Spleen (tissue), 7 donors: ENCODE measurements at regions not wholly inside any gene's neighbourhood (a gene's known extent, or its start where the extent isn't known, plus 50 kb on each side); places are given as distances from the start of the nearest gene placed in this dataset.

ENCODE experiments used
- POLR2AphosphoS5 ChIP-seq, 3 donors: sonication (generic); formaldehyde crosslinking; IDR thresholded peaks; one replicate each; pipeline ENCODE4 v1.5.1; 2017; ENCODE audit warnings: antibody characterized with exemption in 3 of 3
- TF ChIP-seq, protein P1 (sequence below), 11 experiments: fragments of 200-600 bp in 7 of 11; fragments of 450-650 bp in 4 of 11; sonication (generic) in 4 of 11; IDR thresholded peaks in 8 of 11; conservative IDR thresholded peaks in 3 of 11; 1 replicate in 7 of 11; 2 replicates in 4 of 11; pipeline versions ENCODE4 v1.4.0 to v1.8.0; 2016 to 2021; ENCODE audit warnings: antibody characterized with exemption in 11 of 11, inconsistent platforms in 4 of 11, mild to moderate bottlenecking in 1 of 11
- donor health status: DM: no; HTN: no; CAD: no; lungs with moderate emphysema.
- donor health status: DM: no; HTN: no; CAD: no.
- donor health status: DM: no; HTN: no; CAD: no.

DNA sequence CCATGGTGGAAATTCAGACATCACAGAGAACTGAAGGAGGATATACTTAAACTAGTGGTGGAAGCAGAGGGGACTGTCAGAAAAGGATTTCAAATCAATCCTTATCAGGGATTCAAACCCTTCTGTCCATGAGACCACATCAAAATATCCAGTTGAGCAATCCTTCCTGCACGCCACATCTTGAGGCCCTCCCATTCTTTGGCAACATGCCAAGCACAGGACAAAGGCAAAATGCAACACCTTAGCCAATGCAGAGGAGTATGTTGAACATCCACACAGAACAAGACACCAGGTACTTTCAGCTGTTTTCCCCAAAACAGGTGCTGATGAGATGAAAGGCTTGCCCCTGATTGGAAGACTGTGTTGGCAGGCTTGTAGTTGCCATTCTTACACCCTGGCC is 81.8 kb upstream of the PLXNA2 start:
- TF ChIP-seq, protein P1, sequence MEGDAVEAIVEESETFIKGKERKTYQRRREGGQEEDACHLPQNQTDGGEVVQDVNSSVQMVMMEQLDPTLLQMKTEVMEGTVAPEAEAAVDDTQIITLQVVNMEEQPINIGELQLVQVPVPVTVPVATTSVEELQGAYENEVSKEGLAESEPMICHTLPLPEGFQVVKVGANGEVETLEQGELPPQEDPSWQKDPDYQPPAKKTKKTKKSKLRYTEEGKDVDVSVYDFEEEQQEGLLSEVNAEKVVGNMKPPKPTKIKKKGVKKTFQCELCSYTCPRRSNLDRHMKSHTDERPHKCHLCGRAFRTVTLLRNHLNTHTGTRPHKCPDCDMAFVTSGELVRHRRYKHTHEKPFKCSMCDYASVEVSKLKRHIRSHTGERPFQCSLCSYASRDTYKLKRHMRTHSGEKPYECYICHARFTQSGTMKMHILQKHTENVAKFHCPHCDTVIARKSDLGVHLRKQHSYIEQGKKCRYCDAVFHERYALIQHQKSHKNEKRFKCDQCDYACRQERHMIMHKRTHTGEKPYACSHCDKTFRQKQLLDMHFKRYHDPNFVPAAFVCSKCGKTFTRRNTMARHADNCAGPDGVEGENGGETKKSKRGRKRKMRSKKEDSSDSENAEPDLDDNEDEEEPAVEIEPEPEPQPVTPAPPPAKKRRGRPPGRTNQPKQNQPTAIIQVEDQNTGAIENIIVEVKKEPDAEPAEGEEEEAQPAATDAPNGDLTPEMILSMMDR (IDR thresholded peaks at IDR 0.05 in 8 of 11, conservative IDR thresholded peaks at IDR 0.05 in 3 of 11) = no peak
- no peak for TF ChIP-seq POLR2AphosphoS5 (IDR thresholded peaks at IDR 0.05)
